ENCODE measurements at regions not wholly inside any gene's neighbourhood (a gene's known extent, or its start where the extent isn't known, plus 50 kb on each side); places are given as distances from the start of the nearest gene placed in this dataset.

DNA sequence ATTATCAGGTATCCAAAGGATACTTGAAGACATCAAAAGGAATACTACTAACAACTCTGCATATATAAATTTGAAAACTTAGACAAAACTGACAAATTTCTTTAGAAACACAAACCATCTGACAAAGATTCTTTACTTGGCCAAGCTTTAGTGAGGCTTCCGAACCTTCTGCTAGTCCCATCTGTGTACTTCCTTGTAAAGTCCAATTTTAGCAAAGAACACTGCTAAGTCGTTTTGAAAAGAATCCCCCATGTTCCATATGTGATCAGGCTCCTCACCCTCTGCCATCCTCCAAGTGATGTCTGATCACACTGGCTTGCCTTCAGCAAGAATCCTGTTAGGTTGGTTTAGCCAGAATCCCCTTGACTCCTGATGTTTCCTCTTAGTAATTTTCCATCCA is 150.0 kb upstream of the ACO1 start:
- ATAC-seq: no peak
- Histone ChIP-seq H3K9me2 (ENCODE audit: insufficient read depth) (no peaks in the 10 kb centered on the region), H3K79me2 (ENCODE audit: insufficient read depth, low read length) (no peaks in the 10 kb centered on the region), H4K20me1 (ENCODE audit: insufficient read depth) (no peaks in the 10 kb centered on the region), H3K36me3 (ENCODE audit: control insufficient read depth in 1 of 2, insufficient read depth in 2 of 2, low read length in 2 of 2) (no peaks in the 10 kb centered on the region), H2AFZ (ENCODE audit: low read depth, low read length, poor library complexity, severe bottlenecking) (no peak overlapping the region), H3K4me2 (ENCODE audit: low read length) (no peak overlapping the region), H3K27me3 (ENCODE audit: insufficient read depth, low read length) (no peaks in the 10 kb centered on the region), H3K9me3 (ENCODE audit: control insufficient read depth in 1 of 2, insufficient read depth in 1 of 2, low read depth in 1 of 2, low read length in 2 of 2) (no peaks in the 10 kb centered on the region), H3K9ac (ENCODE audit: low read length) (no peak overlapping the region), H3K27ac (ENCODE audit: low read depth, low read length) (no peak overlapping the region), H3K4me3 (replicated peaks in 1 of 2; ENCODE audit: low read depth in 1 of 2, low read length in 2 of 2) (no peak overlapping the region), H3K4me1 (ENCODE audit: control insufficient read depth in 1 of 2, insufficient read depth in 2 of 2, low read length in 2 of 2) (no peaks in the 10 kb centered on the region)
- ChIA-PET RAD21 (ENCODE audit: low non-redundant PET in 1 of 2, low total read pairs in 2 of 2, uncharacterized antibody in 2 of 2, unreplicated experiment in 2 of 2) (no interaction called here), POLR2A (no interaction called here), CTCF (no interaction called here)
- intact Hi-C loops (cut with micrococcal nuclease): no loop called here
- TF ChIP-seq CEBPB (IDR thresholded peaks at IDR 0.05; ENCODE audit: low read depth) (no peak), EZH2phosphoT487 (IDR thresholded peaks at IDR 0.05; ENCODE audit: borderline replicate concordance) (no peak), SRF (IDR thresholded peaks at IDR 0.05; ENCODE audit: low read depth) (no peak), JUND (IDR thresholded peaks at IDR 0.05) (no peak), RAD21 (IDR thresholded peaks at IDR 0.05; ENCODE audit: low read depth) (no peak), SIN3A (IDR thresholded peaks at IDR 0.05; ENCODE audit: low read depth) (no peak), CBX3 (IDR thresholded peaks at IDR 0.05; ENCODE audit: low read depth) (no peak), TCF7L2 (IDR thresholded peaks at IDR 0.05; ENCODE audit: borderline replicate concordance, extremely low read depth, insufficient read depth, insufficient read length) (no peak), POLR2AphosphoS5 (IDR thresholded peaks at IDR 0.05; ENCODE audit: low read depth, low read length) (no peak)
- no TSS peak for BruUV-seq (replicated peaks)
- DNase-seq (ENCODE audit: low read depth, low spot score): no peak

DNA sequence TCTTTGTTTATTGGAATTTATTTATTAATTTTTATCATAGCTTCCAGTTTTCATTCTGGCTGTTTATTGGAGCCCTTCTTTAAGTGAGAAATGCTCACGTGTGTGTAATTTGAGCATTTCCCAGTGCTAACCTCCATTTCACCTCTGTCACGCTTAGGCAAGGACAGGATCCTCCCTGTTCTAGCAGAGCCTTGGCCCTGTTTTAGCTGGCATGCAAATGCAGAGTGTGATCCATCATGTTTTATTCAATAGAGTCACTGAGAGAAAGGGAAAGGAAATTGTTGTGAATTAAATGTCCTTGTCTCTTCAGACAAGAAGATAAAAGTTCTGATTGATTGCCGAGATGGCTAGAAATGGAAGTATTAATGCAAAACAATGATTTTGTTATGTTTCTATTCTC is 137.3 kb upstream of the ACO1 start:
- no peak overlapping the region for H3K9ac ChIP-seq (ENCODE audit: low read length)
- H3K4me3 ChIP-seq (replicated peaks in 1 of 2; ENCODE audit: low read depth in 1 of 2, low read length in 2 of 2): no peak overlapping the region
- H3K4me1 ChIP-seq (ENCODE audit: control insufficient read depth in 1 of 2, insufficient read depth in 2 of 2, low read length in 2 of 2): no peaks in the 10 kb centered on the region
- no peak overlapping the region for H3K27ac ChIP-seq (ENCODE audit: low read depth, low read length)
- no peaks in the 10 kb centered on the region for H3K9me2 ChIP-seq (ENCODE audit: insufficient read depth)
- no peaks in the 10 kb centered on the region for H3K79me2 ChIP-seq (ENCODE audit: insufficient read depth, low read length)
- no peaks in the 10 kb centered on the region for H3K36me3 ChIP-seq (ENCODE audit: control insufficient read depth in 1 of 2, insufficient read depth in 2 of 2, low read length in 2 of 2)
- BruUV-seq (replicated peaks): no TSS peak
- ATAC-seq (no peak), DNase-seq (ENCODE audit: low read depth, low spot score) (no peak)
- intact Hi-C loops (cut with micrococcal nuclease): no loop called here
- no peak overlapping the region for H3K4me2 ChIP-seq (ENCODE audit: low read length)
- no peaks in the 10 kb centered on the region; the same call in 1 of the 2 replicates for H4K20me1 ChIP-seq (ENCODE audit: insufficient read depth)
- POLR2A ChIA-PET: no interaction called here
- RAD21 ChIA-PET (ENCODE audit: low non-redundant PET in 1 of 2, low total read pairs in 2 of 2, uncharacterized antibody in 2 of 2, unreplicated experiment in 2 of 2): no interaction called here
- no peaks in the 10 kb centered on the region for H3K27me3 ChIP-seq (ENCODE audit: insufficient read depth, low read length)
- TF ChIP-seq TCF7L2 (IDR thresholded peaks at IDR 0.05; ENCODE audit: borderline replicate concordance, extremely low read depth, insufficient read depth, insufficient read length) (no peak), ZNF274 (IDR thresholded peaks at IDR 0.05; ENCODE audit: low read depth, low read length) (no peak), RAD21 (IDR thresholded peaks at IDR 0.05; ENCODE audit: low read depth) (no peak), SIN3A (IDR thresholded peaks at IDR 0.05; ENCODE audit: low read depth) (no peak), EZH2 (IDR thresholded peaks at IDR 0.05) (no peak), EGR1 (IDR thresholded peaks at IDR 0.05; ENCODE audit: low read depth) (no peak), SP1 (IDR thresholded peaks at IDR 0.05; ENCODE audit: low read depth) (no peak)
- TF ChIP-seq, protein P1, sequence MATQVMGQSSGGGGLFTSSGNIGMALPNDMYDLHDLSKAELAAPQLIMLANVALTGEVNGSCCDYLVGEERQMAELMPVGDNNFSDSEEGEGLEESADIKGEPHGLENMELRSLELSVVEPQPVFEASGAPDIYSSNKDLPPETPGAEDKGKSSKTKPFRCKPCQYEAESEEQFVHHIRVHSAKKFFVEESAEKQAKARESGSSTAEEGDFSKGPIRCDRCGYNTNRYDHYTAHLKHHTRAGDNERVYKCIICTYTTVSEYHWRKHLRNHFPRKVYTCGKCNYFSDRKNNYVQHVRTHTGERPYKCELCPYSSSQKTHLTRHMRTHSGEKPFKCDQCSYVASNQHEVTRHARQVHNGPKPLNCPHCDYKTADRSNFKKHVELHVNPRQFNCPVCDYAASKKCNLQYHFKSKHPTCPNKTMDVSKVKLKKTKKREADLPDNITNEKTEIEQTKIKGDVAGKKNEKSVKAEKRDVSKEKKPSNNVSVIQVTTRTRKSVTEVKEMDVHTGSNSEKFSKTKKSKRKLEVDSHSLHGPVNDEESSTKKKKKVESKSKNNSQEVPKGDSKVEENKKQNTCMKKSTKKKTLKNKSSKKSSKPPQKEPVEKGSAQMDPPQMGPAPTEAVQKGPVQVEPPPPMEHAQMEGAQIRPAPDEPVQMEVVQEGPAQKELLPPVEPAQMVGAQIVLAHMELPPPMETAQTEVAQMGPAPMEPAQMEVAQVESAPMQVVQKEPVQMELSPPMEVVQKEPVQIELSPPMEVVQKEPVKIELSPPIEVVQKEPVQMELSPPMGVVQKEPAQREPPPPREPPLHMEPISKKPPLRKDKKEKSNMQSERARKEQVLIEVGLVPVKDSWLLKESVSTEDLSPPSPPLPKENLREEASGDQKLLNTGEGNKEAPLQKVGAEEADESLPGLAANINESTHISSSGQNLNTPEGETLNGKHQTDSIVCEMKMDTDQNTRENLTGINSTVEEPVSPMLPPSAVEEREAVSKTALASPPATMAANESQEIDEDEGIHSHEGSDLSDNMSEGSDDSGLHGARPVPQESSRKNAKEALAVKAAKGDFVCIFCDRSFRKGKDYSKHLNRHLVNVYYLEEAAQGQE (IDR thresholded peaks at IDR 0.05; ENCODE audit: low read depth): no peak
- CTCF ChIA-PET: no interaction called here
- H3K9me3 ChIP-seq (ENCODE audit: control insufficient read depth in 1 of 2, insufficient read depth in 1 of 2, low read depth in 1 of 2, low read length in 2 of 2): no peaks in the 10 kb centered on the region
- no peak overlapping the region for H2AFZ ChIP-seq (ENCODE audit: low read depth, low read length, poor library complexity, severe bottlenecking)
